CD4-positive, CD25-positive, alpha-beta regulatory T cell (primary cell): ENCODE measurements at regions not wholly inside any gene's neighbourhood (a gene's known extent, or its start where the extent isn't known, plus 50 kb on each side); places are given as distances from the start of the nearest gene placed in this dataset.

Experiments used
- ATAC-seq, 2 donors: fragments of 150-1000 bp; cut with Tn5 transposase; one replicate each; pipeline ENCODE4 v1.10.0; 2021; ENCODE audit warnings: low read depth in 2 of 2, moderate number of reproducible peaks in 2 of 2, moderate library complexity in 1 of 2
- DNase-seq, 3 donors: peaks; one replicate each; pipeline versions ENCODE4 v3.0.0 to v3.0.0-alpha.2; 2012 to 2022; ENCODE audit warnings: mixed read lengths in 1 of 3
- H3K27ac ChIP-seq: one replicate; pipeline ENCODE4 v1.7.0; 2013; ENCODE audit warnings: mild to moderate bottlenecking, low read length; ENCODE audit not compliant: insufficient read depth, poor library complexity, severe bottlenecking
- H3K27me3 ChIP-seq: one replicate; pipeline ENCODE4 v1.7.0; 2013; ENCODE audit warnings: low read length; ENCODE audit not compliant: control insufficient read depth, insufficient read depth
- H3K36me3 ChIP-seq: one replicate; pipeline ENCODE4 v1.7.0; 2013; ENCODE audit warnings: mild to moderate bottlenecking, low read length, moderate library complexity; ENCODE audit not compliant: control insufficient read depth, insufficient read depth
- H3K4me1 ChIP-seq: 2 replicates; pipeline ENCODE4 v1.7.0; 2013; ENCODE audit warnings: mild to moderate bottlenecking, low read length; ENCODE audit not compliant: insufficient read depth, control insufficient read depth, poor library complexity, severe bottlenecking
- H3K4me3 ChIP-seq: one replicate; pipeline ENCODE4 v1.7.0; 2013; ENCODE audit warnings: low read depth, mild to moderate bottlenecking, low read length, moderate library complexity
- H3K9me3 ChIP-seq, 2 experiments: 1 replicate in 1 of 2; 2 replicates in 1 of 2; pipeline ENCODE4 v1.7.0; 2013; ENCODE audit warnings: low read length in 2 of 2, mild to moderate bottlenecking in 1 of 2, moderate library complexity in 1 of 2; ENCODE audit not compliant: control insufficient read depth in 2 of 2
- H3K27ac Mint-ChIP-seq, 3 donors: one replicate each; pipeline ENCODE4 v1.8.0; 2020 to 2022; ENCODE audit warnings: mild to moderate bottlenecking in 3 of 3, mixed read lengths in 3 of 3, moderate library complexity in 2 of 3
- H3K27me3 Mint-ChIP-seq: one replicate; pipeline ENCODE4 v1.8.0; 2022; ENCODE audit warnings: mild to moderate bottlenecking, mixed read lengths
- H3K36me3 Mint-ChIP-seq: one replicate; pipeline ENCODE4 v1.8.0; 2020; ENCODE audit warnings: mixed read lengths
- H3K4me1 Mint-ChIP-seq, 4 donors: one replicate each; pipeline ENCODE4 v1.8.0; 2020 to 2022; ENCODE audit warnings: mixed read lengths in 4 of 4, mild to moderate bottlenecking in 1 of 4
- H3K4me3 Mint-ChIP-seq, 4 donors: one replicate each; pipeline ENCODE4 v1.8.0; 2020 to 2022; ENCODE audit warnings: mild to moderate bottlenecking in 4 of 4, mixed read lengths in 4 of 4, moderate library complexity in 3 of 4
- H3K9me3 Mint-ChIP-seq, 7 donors: one replicate each; pipeline ENCODE4 v1.8.0; 2020 to 2022; ENCODE audit warnings: mixed read lengths in 7 of 7, mild to moderate bottlenecking in 3 of 7, moderate library complexity in 2 of 7

DNA sequence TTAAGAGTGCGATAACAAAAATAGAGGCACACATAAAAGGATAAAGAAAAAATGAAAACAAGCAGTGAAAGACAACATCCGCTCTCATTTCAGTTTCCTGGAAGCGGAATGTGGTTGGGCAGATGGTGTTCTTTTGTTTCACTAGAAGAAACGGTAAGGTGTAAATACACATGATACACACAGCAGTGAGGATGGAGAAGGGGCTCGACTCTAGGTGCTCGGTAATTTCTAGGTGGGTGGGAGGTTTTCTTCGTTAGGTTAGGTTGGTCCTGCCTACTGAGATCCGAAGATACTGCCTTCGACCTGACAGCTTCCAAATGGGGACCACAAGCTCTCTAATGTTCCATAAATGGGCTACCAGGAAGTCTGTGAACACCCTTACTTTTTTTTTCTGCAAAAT is 1082.5 kb downstream of the BCL11B start:
- Mint-ChIP-seq H3K4me1 (peaks cover 59 to 99% (median 85%) of the 10 kb centered on the region in 4 donors), H3K27me3 (no peaks in the 10 kb centered on the region), H3K9me3 (peaks cover 0 to 2% (median 0%) of the 10 kb centered on the region in 7 donors), H3K36me3 (peaks cover 4% of the 10 kb centered on the region), H3K27ac (peak overlapping the region; percentile 95 to 100 (median 96)), H3K4me3 (peak overlapping the region; percentile 55 to 84 (median 80))
- Histone ChIP-seq H3K27me3 (no peaks in the 10 kb centered on the region), H3K4me3 (peak overlapping the region; percentile 83), H3K27ac (peak overlapping the region; percentile 87), H3K4me1 (peaks cover 90% of the 10 kb centered on the region), H3K36me3 (no peaks in the 10 kb centered on the region), H3K9me3 (no peaks in the 10 kb centered on the region)
- ATAC-seq (peak; percentile 91 to 92), DNase-seq (peak in 2 of 3 donors; percentile 82 to 96)

DNA sequence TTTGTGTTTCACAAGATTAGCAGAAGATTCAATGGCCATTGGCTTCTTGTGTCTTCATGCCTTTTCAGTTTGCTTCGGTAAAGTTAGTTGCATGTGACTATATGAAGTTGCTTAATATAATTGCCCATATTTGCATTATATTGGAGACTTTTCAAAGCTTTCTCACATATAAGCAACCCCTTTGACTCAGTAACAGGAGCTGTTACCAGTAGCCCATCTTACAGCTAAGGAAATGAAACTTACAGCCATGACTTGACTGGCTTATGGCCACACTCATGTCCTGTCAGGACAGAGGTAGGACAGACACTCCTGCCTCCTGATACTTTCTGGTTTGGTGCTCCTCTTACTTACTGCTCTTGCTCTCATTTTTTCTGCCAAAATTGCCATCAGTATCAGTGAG is 1082.1 kb downstream of the BCL11B start:
- H3K9me3 Mint-ChIP-seq = peaks cover 0 to 2% (median 0%) of the 10 kb centered on the region in 7 donors
- Histone ChIP-seq H3K27me3 (no peaks in the 10 kb centered on the region), H3K27ac (peak overlapping the region; percentile 87), H3K4me3 (peak overlapping the region; percentile 83), H3K9me3 (no peaks in the 10 kb centered on the region), H3K4me1 (peaks cover 86% of the 10 kb centered on the region), H3K36me3 (no peaks in the 10 kb centered on the region)
- H3K4me3 Mint-ChIP-seq = peak overlapping the region; percentile 55 to 84 (median 80)
- peak overlapping the region; percentile 95 to 100 (median 96) for H3K27ac Mint-ChIP-seq
- H3K27me3 Mint-ChIP-seq = no peaks in the 10 kb centered on the region
- H3K36me3 Mint-ChIP-seq = peaks cover 4% of the 10 kb centered on the region
- DNase-seq (no peak), ATAC-seq (peak; percentile 4 to 17)
- H3K4me1 Mint-ChIP-seq = peaks cover 55 to 99% (median 85%) of the 10 kb centered on the region in 4 donors

DNA sequence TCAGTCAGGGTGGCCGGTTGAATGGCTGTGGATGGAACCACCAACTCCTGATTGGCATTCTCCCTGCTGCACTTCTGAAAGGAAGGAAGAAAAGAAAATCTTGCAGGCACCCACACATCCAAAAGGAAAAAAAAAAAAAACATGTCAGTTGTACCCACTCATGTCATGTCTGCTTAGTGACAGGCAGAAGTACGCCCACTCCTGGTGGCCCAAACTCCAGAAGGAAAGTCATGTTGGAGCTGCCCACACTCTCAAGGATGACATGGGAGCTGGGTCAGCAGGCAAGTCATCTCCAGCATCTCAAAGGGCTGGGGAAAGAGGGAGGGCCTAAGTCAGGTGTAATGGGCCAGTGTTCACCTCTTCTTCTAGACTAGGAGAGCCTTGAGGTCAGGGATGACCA is 1079.1 kb downstream of the BCL11B start:
- Histone ChIP-seq H3K9me3 (no peaks in the 10 kb centered on the region), H3K4me3 (no peak overlapping the region), H3K36me3 (no peaks in the 10 kb centered on the region), H3K27me3 (no peaks in the 10 kb centered on the region), H3K4me1 (peaks cover 65% of the 10 kb centered on the region), H3K27ac (no peak overlapping the region)
- H3K4me3 Mint-ChIP-seq = peak overlapping the region in 3 of 4 donors; percentile 29 to 84 (median 37)
- H3K4me1 Mint-ChIP-seq = peaks cover 49 to 96% (median 80%) of the 10 kb centered on the region in 4 donors
- DNase-seq = no peak
- no peak for ATAC-seq
- H3K27ac Mint-ChIP-seq = peak overlapping the region; percentile 91 to 96 (median 96)
- peaks cover 4% of the 10 kb centered on the region for H3K36me3 Mint-ChIP-seq
- peaks cover 0 to 2% (median 0%) of the 10 kb centered on the region in 7 donors for H3K9me3 Mint-ChIP-seq
- no peaks in the 10 kb centered on the region for H3K27me3 Mint-ChIP-seq

DNA sequence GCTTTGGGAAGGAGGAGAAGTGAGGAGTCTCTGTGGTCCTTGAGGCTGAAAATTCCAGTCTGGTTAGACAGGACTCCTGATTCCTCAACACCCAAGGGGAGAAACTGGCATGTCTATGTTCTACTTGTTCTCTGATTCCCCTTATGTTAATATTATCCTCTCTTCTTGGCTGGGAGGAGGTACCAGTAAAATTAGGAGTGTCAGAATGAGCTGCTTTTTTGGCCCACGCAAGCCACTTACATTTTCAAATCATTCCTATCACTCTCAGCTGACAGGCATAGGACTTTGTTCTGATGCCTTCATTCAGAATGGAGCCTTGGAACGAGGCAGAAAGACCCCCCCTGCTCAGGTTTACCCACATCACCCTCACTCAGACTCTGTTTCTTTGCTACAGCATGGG is 1077.2 kb downstream of the BCL11B start:
- H3K9me3 Mint-ChIP-seq = peaks cover 0 to 2% (median 0%) of the 10 kb centered on the region in 7 donors

DNA sequence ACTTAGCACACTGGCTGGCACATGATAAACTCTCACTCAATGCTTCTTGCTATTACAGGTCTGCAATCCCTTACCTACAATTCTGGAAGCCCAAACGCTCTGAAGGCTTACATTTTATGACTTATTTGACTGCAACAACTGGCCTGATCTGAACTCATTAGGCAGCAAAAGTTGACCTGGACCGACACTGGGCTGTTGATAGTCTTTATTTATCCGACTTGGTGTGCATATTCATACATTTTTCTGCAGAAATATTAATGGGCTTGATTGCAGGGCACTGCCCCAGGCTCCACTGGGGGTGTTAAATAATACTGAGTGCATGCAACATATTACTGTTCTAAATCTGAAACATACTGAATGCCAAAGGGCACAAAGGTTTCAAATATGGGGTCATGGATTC is 1076.7 kb downstream of the BCL11B start:
- peaks cover 63% of the 10 kb centered on the region for H3K4me1 ChIP-seq
- Mint-ChIP-seq H3K9me3 (peaks cover 0 to 2% (median 0%) of the 10 kb centered on the region in 7 donors), H3K4me1 (peaks cover 45 to 96% (median 82%) of the 10 kb centered on the region in 4 donors), H3K27me3 (no peaks in the 10 kb centered on the region), H3K4me3 (peak overlapping the region; percentile 5 to 75 (median 60)), H3K36me3 (no peaks in the 10 kb centered on the region), H3K27ac (peak overlapping the region; percentile 53 to 91 (median 88))
- H3K27ac ChIP-seq = no peak overlapping the region
- H3K27me3 ChIP-seq = no peaks in the 10 kb centered on the region
- H3K36me3 ChIP-seq = no peaks in the 10 kb centered on the region
- no peak for DNase-seq
- no peaks in the 10 kb centered on the region for H3K9me3 ChIP-seq
- no peak for ATAC-seq
- H3K4me3 ChIP-seq = no peak overlapping the region

More for the DNA sequence above, 1077.2 kb downstream of the BCL11B start:
- no peaks in the 10 kb centered on the region for H3K36me3 ChIP-seq
- no peak overlapping the region for H3K4me3 ChIP-seq
- peaks cover 65% of the 10 kb centered on the region for H3K4me1 ChIP-seq
- ATAC-seq (no peak), DNase-seq (no peak)
- H3K27me3 ChIP-seq = no peaks in the 10 kb centered on the region
- no peaks in the 10 kb centered on the region for H3K9me3 ChIP-seq
- no peaks in the 10 kb centered on the region for H3K27me3 Mint-ChIP-seq
- H3K27ac Mint-ChIP-seq = peak overlapping the region; percentile 53 to 91 (median 88)
- H3K4me1 Mint-ChIP-seq = peaks cover 49 to 96% (median 82%) of the 10 kb centered on the region in 4 donors
- no peak overlapping the region for H3K27ac ChIP-seq
- no peaks in the 10 kb centered on the region for H3K36me3 Mint-ChIP-seq
- H3K4me3 Mint-ChIP-seq = peak overlapping the region in 2 of 4 donors; percentile 56 to 75

DNA sequence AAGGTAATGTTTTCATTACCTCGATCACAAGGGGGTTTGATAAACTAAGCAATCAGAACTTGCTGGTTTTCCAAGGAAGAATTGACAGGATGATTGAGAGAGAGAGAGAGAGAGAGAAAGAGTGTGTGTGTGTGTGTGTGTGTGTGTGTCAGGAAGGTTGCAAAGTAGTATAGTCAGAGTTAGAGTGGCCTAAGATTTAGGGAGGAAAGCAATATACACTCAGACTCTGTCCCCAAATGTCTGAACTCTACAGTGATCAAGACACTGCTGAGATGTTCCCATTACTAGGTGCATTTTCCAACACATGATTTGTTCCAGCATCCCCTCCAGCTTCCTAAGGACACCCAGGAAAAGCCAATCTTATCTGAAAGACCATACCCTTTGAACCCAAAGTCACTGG is 1074.1 kb downstream of the BCL11B start:
- Mint-ChIP-seq H3K36me3 (no peaks in the 10 kb centered on the region), H3K9me3 (peaks cover 0 to 2% (median 0%) of the 10 kb centered on the region in 7 donors), H3K27me3 (no peaks in the 10 kb centered on the region), H3K4me3 (peak overlapping the region; percentile 58 to 77 (median 68)), H3K27ac (peak overlapping the region; percentile 86 to 93 (median 91)), H3K4me1 (peaks cover 46 to 95% (median 74%) of the 10 kb centered on the region in 4 donors)
- no peaks in the 10 kb centered on the region for H3K27me3 ChIP-seq
- peak overlapping the region; percentile 29 for H3K4me3 ChIP-seq
- no peak for DNase-seq
- ATAC-seq = peak; percentile 32 to 38
- peak overlapping the region; percentile 35 for H3K27ac ChIP-seq
- H3K36me3 ChIP-seq = no peaks in the 10 kb centered on the region
- H3K9me3 ChIP-seq = no peaks in the 10 kb centered on the region
- H3K4me1 ChIP-seq = peaks cover 38% of the 10 kb centered on the region

DNA sequence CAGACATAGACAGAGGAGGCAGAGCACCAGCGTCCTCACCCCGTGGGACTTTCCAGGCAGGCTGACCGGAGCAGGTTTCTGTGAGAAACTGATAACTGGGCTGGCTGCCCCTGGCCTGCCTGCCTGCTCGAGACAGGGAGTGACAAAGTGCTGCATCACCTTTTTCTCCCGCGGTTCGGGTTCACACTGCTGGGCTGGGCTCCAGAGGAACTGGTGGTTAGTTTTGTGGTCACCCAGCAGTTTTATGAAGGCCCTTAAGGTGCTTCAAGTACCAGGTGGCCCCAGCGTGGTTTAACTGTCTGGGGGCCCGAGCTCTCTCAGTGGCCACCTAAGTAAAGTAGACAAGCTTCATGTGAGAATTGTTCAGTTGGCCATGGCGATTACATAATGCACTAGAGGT is 1073.6 kb downstream of the BCL11B start:
- Mint-ChIP-seq H3K4me1 (peaks cover 46 to 93% (median 73%) of the 10 kb centered on the region in 4 donors), H3K36me3 (no peaks in the 10 kb centered on the region), H3K4me3 (peak overlapping the region; percentile 58 to 77 (median 68)), H3K9me3 (peaks cover 0 to 2% (median 0%) of the 10 kb centered on the region in 7 donors), H3K27ac (peak overlapping the region; percentile 86 to 93 (median 91)), H3K27me3 (no peaks in the 10 kb centered on the region)
- Histone ChIP-seq H3K4me3 (peak overlapping the region; percentile 29), H3K9me3 (no peaks in the 10 kb centered on the region), H3K27ac (peak overlapping the region; percentile 35), H3K27me3 (no peaks in the 10 kb centered on the region), H3K4me1 (peaks cover 36% of the 10 kb centered on the region), H3K36me3 (no peaks in the 10 kb centered on the region)
- ATAC-seq = peak; percentile 62 to 63
- peak in 1 of 3 donors; percentile 87 for DNase-seq

DNA sequence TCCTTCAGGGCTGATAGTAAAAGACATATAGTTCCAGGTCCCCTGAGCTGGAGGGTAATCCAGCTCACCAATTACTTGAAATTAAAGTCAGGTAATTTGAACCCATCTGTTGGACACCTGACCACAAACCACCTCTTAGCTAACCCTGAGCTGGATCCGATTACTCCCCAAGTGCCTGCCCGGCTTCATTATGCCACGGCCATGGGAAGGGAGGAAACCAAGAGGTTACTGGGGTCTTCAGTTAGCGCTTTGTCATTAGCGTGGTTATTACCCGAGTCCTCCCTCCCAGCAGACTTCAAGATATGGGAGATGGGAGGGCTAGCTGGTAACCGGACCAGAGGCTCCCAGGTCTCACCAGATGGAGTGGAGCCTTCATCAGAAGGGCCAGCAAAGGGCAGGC is 1071.4 kb downstream of the BCL11B start:
- H3K4me1 Mint-ChIP-seq = peaks cover 40 to 92% (median 68%) of the 10 kb centered on the region in 4 donors
- H3K4me1 ChIP-seq = peaks cover 32% of the 10 kb centered on the region

More for the DNA sequence above, 1071.4 kb downstream of the BCL11B start:
- H3K4me3 Mint-ChIP-seq = peak overlapping the region in 2 of 4 donors; percentile 60 to 65
- no peaks in the 10 kb centered on the region for H3K36me3 Mint-ChIP-seq
- peak overlapping the region in 2 of 3 donors; percentile 63 to 86 for H3K27ac Mint-ChIP-seq
- no peaks in the 10 kb centered on the region for H3K9me3 Mint-ChIP-seq
- no peaks in the 10 kb centered on the region for H3K27me3 Mint-ChIP-seq
- no peak for ATAC-seq
- H3K27me3 ChIP-seq = no peaks in the 10 kb centered on the region
- no peak overlapping the region for H3K4me3 ChIP-seq
- no peak overlapping the region for H3K27ac ChIP-seq
- H3K9me3 ChIP-seq = no peaks in the 10 kb centered on the region
- H3K36me3 ChIP-seq = no peaks in the 10 kb centered on the region
- DNase-seq = no peak
